Caco-2 (cell line): ENCODE measurements at regions not wholly inside any gene's neighbourhood (a gene's known extent, or its start where the extent isn't known, plus 50 kb on each side); places are given as distances from the start of the nearest gene placed in this dataset.

Source experiments
- BruUV-seq: library from RNA; stranded (reverse); fragments of 400-500 nt; replicated peaks from 2 replicates; lab custom pipeline; 2021; lab: Mats Ljungman, UMichigan
- CTCF ChIA-PET: fragments of 300-600 bp; sonication (Branson Sonifier 250); formaldehyde crosslinking; loops from one replicate; lab custom pipeline; 2022; ENCODE audit warnings: antibody characterized with exemption; lab: Charles Lee
- POLR2A ChIA-PET: fragments of 300-600 bp; sonication (Branson Sonifier 250); formaldehyde crosslinking; loops from one replicate; lab custom pipeline; 2022; ENCODE audit warnings: antibody characterized with exemption; lab: Charles Lee
- DNase-seq, 2 experiments: peaks; one replicate each; pipeline versions ENCODE4 v3.0.0 to v3.0.0-alpha.2; 2020 to 2022
- H3K27me3 ChIP-seq: replicated peaks from 2 replicates; pipeline ENCODE4 v1.6.0; 2011; ENCODE audit warnings: low read length; ENCODE audit not compliant: control insufficient read depth, insufficient read depth
- H3K36me3 ChIP-seq: 2 replicates; pipeline ENCODE4 v1.5.1; 2011; ENCODE audit warnings: low read length; ENCODE audit not compliant: control insufficient read depth, insufficient read depth
- H3K4me1 ChIP-seq: fragments of 250-450 bp; sonication (Bioruptor Pico); 2 replicates; pipeline ENCODE4 v1.5.1; 2020; ENCODE audit warnings: mild to moderate bottlenecking
- H3K4me3 ChIP-seq: 2 replicates; pipeline ENCODE4 v1.5.1; 2011; ENCODE audit warnings: low read depth, mild to moderate bottlenecking, control low read depth, low read length
- H3K9me3 ChIP-seq: fragments of 250-450 bp; sonication (Bioruptor Pico); 2 replicates; pipeline ENCODE4 v1.5.1; 2020; ENCODE audit warnings: mild to moderate bottlenecking, moderate library complexity
- H3K27ac Mint-ChIP-seq: one replicate; pipeline ENCODE4 v1.8.0; 2022; ENCODE audit warnings: mixed read lengths; ENCODE audit not compliant: unreplicated experiment
- H3K27me3 Mint-ChIP-seq: one replicate; pipeline ENCODE4 v1.8.0; 2022; ENCODE audit warnings: mixed read lengths; ENCODE audit not compliant: insufficient read depth, unreplicated experiment
- H3K36me3 Mint-ChIP-seq: one replicate; pipeline ENCODE4 v1.8.0; 2022; ENCODE audit warnings: mild to moderate bottlenecking, mixed read lengths; ENCODE audit not compliant: insufficient read depth, unreplicated experiment
- H3K4me1 Mint-ChIP-seq: one replicate; pipeline ENCODE4 v1.8.0; 2022; ENCODE audit warnings: low read depth, mixed read lengths; ENCODE audit not compliant: unreplicated experiment
- H3K4me3 Mint-ChIP-seq: one replicate; pipeline ENCODE4 v1.8.0; 2022; ENCODE audit warnings: mild to moderate bottlenecking, moderate library complexity, mixed read lengths; ENCODE audit not compliant: unreplicated experiment
- H3K9me3 Mint-ChIP-seq: one replicate; pipeline ENCODE4 v1.8.0; 2022; ENCODE audit warnings: mixed read lengths; ENCODE audit not compliant: unreplicated experiment
- intact Hi-C: fragments of 100-400 bp; cut with micrococcal nuclease; formaldehyde crosslinking; loops from one replicate; pipeline ENCODE4 v1.10.0; 2022; ENCODE audit not compliant: unreplicated experiment
- TF ChIP-seq, protein P1 (sequence below), 2 experiments: fragments of 200-600 bp in 1 of 2; IDR thresholded peaks; 1 replicate in 1 of 2; 2 replicates in 1 of 2; pipeline versions ENCODE4 v1.5.1 to v1.8.0; 2011 to 2022; ENCODE audit warnings: antibody characterized with exemption in 1 of 2, control low read depth in 1 of 2, inconsistent platforms in 1 of 2, low read depth in 1 of 2, low read length in 1 of 2, mild to moderate bottlenecking in 1 of 2, moderate library complexity in 1 of 2; ENCODE audit not compliant: insufficient read depth in 1 of 2, severe bottlenecking in 1 of 2, unreplicated experiment in 1 of 2

GRCh38 chrX:142686206-142686605 is 339.5 kb upstream of the SPANXN4 start:
- intact Hi-C loops = no loop called here
- TF ChIP-seq, protein P1, sequence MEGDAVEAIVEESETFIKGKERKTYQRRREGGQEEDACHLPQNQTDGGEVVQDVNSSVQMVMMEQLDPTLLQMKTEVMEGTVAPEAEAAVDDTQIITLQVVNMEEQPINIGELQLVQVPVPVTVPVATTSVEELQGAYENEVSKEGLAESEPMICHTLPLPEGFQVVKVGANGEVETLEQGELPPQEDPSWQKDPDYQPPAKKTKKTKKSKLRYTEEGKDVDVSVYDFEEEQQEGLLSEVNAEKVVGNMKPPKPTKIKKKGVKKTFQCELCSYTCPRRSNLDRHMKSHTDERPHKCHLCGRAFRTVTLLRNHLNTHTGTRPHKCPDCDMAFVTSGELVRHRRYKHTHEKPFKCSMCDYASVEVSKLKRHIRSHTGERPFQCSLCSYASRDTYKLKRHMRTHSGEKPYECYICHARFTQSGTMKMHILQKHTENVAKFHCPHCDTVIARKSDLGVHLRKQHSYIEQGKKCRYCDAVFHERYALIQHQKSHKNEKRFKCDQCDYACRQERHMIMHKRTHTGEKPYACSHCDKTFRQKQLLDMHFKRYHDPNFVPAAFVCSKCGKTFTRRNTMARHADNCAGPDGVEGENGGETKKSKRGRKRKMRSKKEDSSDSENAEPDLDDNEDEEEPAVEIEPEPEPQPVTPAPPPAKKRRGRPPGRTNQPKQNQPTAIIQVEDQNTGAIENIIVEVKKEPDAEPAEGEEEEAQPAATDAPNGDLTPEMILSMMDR (IDR thresholded peaks at IDR 0.05; ENCODE audit: insufficient read depth in 1 of 2, low read depth in 1 of 2, low read length in 1 of 2, severe bottlenecking in 1 of 2, unreplicated experiment in 1 of 2) = no peak
- Histone ChIP-seq H3K36me3 (no peaks in the 10 kb centered on the region), H3K4me3 (no peak overlapping the region), H3K27me3 (no peaks in the 10 kb centered on the region), H3K9me3 (no peaks in the 10 kb centered on the region), H3K4me1 (no peaks in the 10 kb centered on the region)
- Mint-ChIP-seq H3K9me3 (no peaks in the 10 kb centered on the region), H3K27ac (no peak overlapping the region), H3K4me3 (no peak overlapping the region), H3K36me3 (no peaks in the 10 kb centered on the region), H3K27me3 (no peaks in the 10 kb centered on the region), H3K4me1 (no peaks in the 10 kb centered on the region)
- no TSS peak for BruUV-seq
- POLR2A ChIA-PET = no interaction called here
- DNase-seq = no peak
- CTCF ChIA-PET = no interaction called here

DNA sequence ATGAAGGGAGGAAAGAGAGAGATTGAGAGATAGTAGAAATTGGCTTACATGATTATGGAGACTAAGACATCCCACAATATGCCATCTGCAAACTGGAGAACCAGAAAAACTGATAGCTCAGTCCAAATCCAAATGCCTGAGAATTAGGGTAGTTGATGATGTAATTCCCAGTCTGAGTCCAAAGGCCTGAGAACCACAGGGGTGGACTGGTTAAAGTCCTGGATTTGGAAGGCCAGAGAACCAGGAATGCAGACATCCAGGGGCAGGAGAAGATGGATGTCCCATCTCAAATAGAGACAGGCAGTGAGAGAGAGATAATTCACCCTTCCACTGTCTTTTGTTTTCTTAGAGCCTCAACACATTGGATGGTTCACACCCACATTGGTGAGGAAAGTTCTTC is 345.7 kb upstream of the SPANXN4 start:
- no peaks in the 10 kb centered on the region for H3K27me3 ChIP-seq
- TF ChIP-seq, protein P1 (IDR thresholded peaks at IDR 0.05; ENCODE audit: insufficient read depth in 1 of 2, low read depth in 1 of 2, low read length in 1 of 2, severe bottlenecking in 1 of 2, unreplicated experiment in 1 of 2) = no peak
- H3K4me1 ChIP-seq = no peaks in the 10 kb centered on the region
- no peak overlapping the region for H3K27ac Mint-ChIP-seq
- H3K4me3 Mint-ChIP-seq = no peak overlapping the region
- H3K27me3 Mint-ChIP-seq = no peaks in the 10 kb centered on the region
- ChIA-PET CTCF (no interaction called here), POLR2A (no interaction called here)
- H3K9me3 Mint-ChIP-seq = no peaks in the 10 kb centered on the region
- H3K4me3 ChIP-seq = no peak overlapping the region
- no peak for DNase-seq
- H3K36me3 Mint-ChIP-seq = no peaks in the 10 kb centered on the region
- BruUV-seq = no TSS peak
- H3K4me1 Mint-ChIP-seq = no peaks in the 10 kb centered on the region
- H3K36me3 ChIP-seq = no peaks in the 10 kb centered on the region
- intact Hi-C loops = no loop called here
- H3K9me3 ChIP-seq = no peaks in the 10 kb centered on the region

- Histone ChIP-seq H3K4me1 (no peaks in the 10 kb centered on the region), H3K36me3 (no peaks in the 10 kb centered on the region), H3K4me3 (no peak overlapping the region), H3K27me3 (no peaks in the 10 kb centered on the region), H3K9me3 (no peaks in the 10 kb centered on the region)
- no peaks in the 10 kb centered on the region for H3K36me3 Mint-ChIP-seq
- no peak for DNase-seq
- no peaks in the 10 kb centered on the region for H3K4me1 Mint-ChIP-seq
- H3K27ac Mint-ChIP-seq = no peak overlapping the region
- ChIA-PET POLR2A (no interaction called here), CTCF (no interaction called here)
- H3K27me3 Mint-ChIP-seq = no peaks in the 10 kb centered on the region
- no peak overlapping the region for H3K4me3 Mint-ChIP-seq
- no TSS peak for BruUV-seq
- H3K9me3 Mint-ChIP-seq = peaks cover 9% of the 10 kb centered on the region
- TF ChIP-seq, protein P1 (IDR thresholded peaks at IDR 0.05; ENCODE audit: insufficient read depth in 1 of 2, low read depth in 1 of 2, low read length in 1 of 2, severe bottlenecking in 1 of 2, unreplicated experiment in 1 of 2) = no peak
- intact Hi-C loops = no loop called here
Observed at GRCh38 chrX:142671036-142671435, 354.7 kb upstream of the SPANXN4 start.
